ENCODE measurements at regions not wholly inside any gene's neighbourhood (a gene's known extent, or its start where the extent isn't known, plus 50 kb on each side); places are given as distances from the start of the nearest gene placed in this dataset.

GRCh38 chr4:112857461-112857860 lies 192.0 kb upstream of the ANK2 start:
- no peak overlapping the region for H3K4me3 ChIP-seq (ENCODE audit: low read depth, low read length)
- DNase-seq (ENCODE audit: low read depth) = no peak
- TF ChIP-seq CTCF (IDR thresholded peaks at IDR 0.05; ENCODE audit: low read depth, low read length) = no peak
- TF ChIP-seq POLR2A (IDR thresholded peaks at IDR 0.05; ENCODE audit: extremely low read depth, insufficient read length) = no peak
- TF ChIP-seq MAX (IDR thresholded peaks at IDR 0.05; ENCODE audit: low read depth, low read length) = no peak
- no peak for TF ChIP-seq MYC (IDR thresholded peaks at IDR 0.05; ENCODE audit: low read depth, low read length)

- DNase-seq (ENCODE audit: low read depth) = no peak
- TF ChIP-seq POLR2A (IDR thresholded peaks at IDR 0.05; ENCODE audit: extremely low read depth, insufficient read length) (no peak), CTCF (IDR thresholded peaks at IDR 0.05; ENCODE audit: low read depth, low read length) (no peak), MYC (IDR thresholded peaks at IDR 0.05; ENCODE audit: low read depth, low read length) (no peak), MAX (IDR thresholded peaks at IDR 0.05; ENCODE audit: low read depth, low read length) (no peak)
These were observed 190.7 kb upstream of the ANK2 start for GRCh38 chr4:112858751-112859150.

GRCh38 chr4:112859456-112860184 lies 189.8 kb upstream of the ANK2 start:
- no peak for DNase-seq (ENCODE audit: low read depth)
- TF ChIP-seq POLR2A (IDR thresholded peaks at IDR 0.05; ENCODE audit: extremely low read depth, insufficient read length) (no peak), MAX (IDR thresholded peaks at IDR 0.05; ENCODE audit: low read depth, low read length) (no peak), CTCF (IDR thresholded peaks at IDR 0.05; ENCODE audit: low read depth, low read length) (no peak), MYC (IDR thresholded peaks at IDR 0.05; ENCODE audit: low read depth, low read length) (no peak)
- no peak overlapping the region for H3K4me3 ChIP-seq (ENCODE audit: low read depth, low read length)

More at GRCh38 chr4:112858751-112859150, 190.7 kb upstream of the ANK2 start:
- no peak overlapping the region for H3K4me3 ChIP-seq (ENCODE audit: low read depth, low read length)

GRCh38 chr4:112860830-112861690 lies 188.4 kb upstream of the ANK2 start:
- H3K4me3 ChIP-seq (ENCODE audit: low read depth, low read length) = no peak overlapping the region
- TF ChIP-seq MYC (IDR thresholded peaks at IDR 0.05; ENCODE audit: low read depth, low read length) (no peak), CTCF (IDR thresholded peaks at IDR 0.05; ENCODE audit: low read depth, low read length) (no peak), MAX (IDR thresholded peaks at IDR 0.05; ENCODE audit: low read depth, low read length) (no peak), POLR2A (IDR thresholded peaks at IDR 0.05; ENCODE audit: extremely low read depth, insufficient read length) (no peak)

GRCh38 chr4:112861691-112862674 lies 187.5 kb upstream of the ANK2 start:
- no peak overlapping the region for H3K4me3 ChIP-seq (ENCODE audit: low read depth, low read length)
- TF ChIP-seq MAX (IDR thresholded peaks at IDR 0.05; ENCODE audit: low read depth, low read length) = no peak
- TF ChIP-seq MYC (IDR thresholded peaks at IDR 0.05; ENCODE audit: low read depth, low read length) = no peak
- no peak for TF ChIP-seq POLR2A (IDR thresholded peaks at IDR 0.05; ENCODE audit: extremely low read depth, insufficient read length)
- TF ChIP-seq CTCF (IDR thresholded peaks at IDR 0.05; ENCODE audit: low read depth, low read length) = no peak
- no peak for DNase-seq (ENCODE audit: low read depth)

More at GRCh38 chr4:112860830-112861690, 188.4 kb upstream of the ANK2 start:
- DNase-seq (ENCODE audit: low read depth) = no peak

All from NB4 (cell line).